ENCODE measurements at regions not wholly inside any gene's neighbourhood (a gene's known extent, or its start where the extent isn't known, plus 50 kb on each side); places are given as distances from the start of the nearest gene placed in this dataset.

DNA sequence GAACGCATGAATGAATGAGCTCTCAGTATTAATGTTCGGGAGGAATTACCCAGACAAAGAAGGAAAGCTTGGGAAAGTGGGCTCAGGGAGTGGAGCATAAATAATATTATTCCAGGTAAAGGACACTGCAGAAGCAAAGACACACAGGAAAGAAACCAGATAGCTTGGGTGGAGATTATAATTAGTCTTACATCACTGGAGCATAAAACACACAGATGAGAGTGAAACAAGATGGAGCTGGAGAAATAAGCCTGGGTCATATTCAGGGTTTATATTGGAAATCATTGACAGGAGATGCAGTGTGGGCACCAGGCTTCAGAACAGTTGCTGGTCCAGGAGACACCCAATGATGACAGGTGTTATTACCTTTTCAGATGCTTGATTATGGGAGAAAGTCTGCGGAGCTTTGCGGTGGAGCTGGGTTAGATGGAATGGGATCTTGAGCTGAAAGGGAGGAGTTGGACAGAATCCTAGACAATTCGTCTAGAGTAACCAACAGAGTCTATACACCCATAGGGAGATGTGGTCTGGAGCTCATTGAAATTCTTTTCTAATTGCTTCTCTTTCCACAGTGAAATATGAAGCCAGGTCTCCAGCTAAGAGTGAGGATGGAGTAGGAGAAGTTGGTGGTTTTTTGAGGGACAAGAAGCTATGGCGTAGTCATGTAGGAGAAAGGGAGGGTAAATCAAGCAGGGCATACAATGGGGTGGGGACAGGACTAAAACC is 227.2 kb downstream of the FAM76B start:
- H3K9ac ChIP-seq (ENCODE audit: low read depth, low read length), result no peak overlapping the region
- H3K27ac ChIP-seq (ENCODE audit: low read length), result no peak overlapping the region
- H3K4me2 ChIP-seq (ENCODE audit: insufficient read depth, low read length), result no peak overlapping the region
- H2AFZ ChIP-seq (ENCODE audit: low read depth, low read length), result no peak overlapping the region
- DNase-seq (no peak), ATAC-seq (ENCODE audit: insufficient read depth, low read depth) (no peak)
- no peaks in the 10 kb centered on the region for H3K4me1 ChIP-seq (ENCODE audit: insufficient read depth, low read length)
- H3K4me3 ChIP-seq (ENCODE audit: low read depth in 1 of 2, low read length in 2 of 2), result no peak overlapping the region
- H4K20me1 ChIP-seq (ENCODE audit: insufficient read depth, low read length), result no peaks in the 10 kb centered on the region
- TF ChIP-seq EZH2 (IDR thresholded peaks at IDR 0.05; ENCODE audit: borderline replicate concordance, low read depth, low read length, severe bottlenecking), result no peak
- TF ChIP-seq, protein P1, sequence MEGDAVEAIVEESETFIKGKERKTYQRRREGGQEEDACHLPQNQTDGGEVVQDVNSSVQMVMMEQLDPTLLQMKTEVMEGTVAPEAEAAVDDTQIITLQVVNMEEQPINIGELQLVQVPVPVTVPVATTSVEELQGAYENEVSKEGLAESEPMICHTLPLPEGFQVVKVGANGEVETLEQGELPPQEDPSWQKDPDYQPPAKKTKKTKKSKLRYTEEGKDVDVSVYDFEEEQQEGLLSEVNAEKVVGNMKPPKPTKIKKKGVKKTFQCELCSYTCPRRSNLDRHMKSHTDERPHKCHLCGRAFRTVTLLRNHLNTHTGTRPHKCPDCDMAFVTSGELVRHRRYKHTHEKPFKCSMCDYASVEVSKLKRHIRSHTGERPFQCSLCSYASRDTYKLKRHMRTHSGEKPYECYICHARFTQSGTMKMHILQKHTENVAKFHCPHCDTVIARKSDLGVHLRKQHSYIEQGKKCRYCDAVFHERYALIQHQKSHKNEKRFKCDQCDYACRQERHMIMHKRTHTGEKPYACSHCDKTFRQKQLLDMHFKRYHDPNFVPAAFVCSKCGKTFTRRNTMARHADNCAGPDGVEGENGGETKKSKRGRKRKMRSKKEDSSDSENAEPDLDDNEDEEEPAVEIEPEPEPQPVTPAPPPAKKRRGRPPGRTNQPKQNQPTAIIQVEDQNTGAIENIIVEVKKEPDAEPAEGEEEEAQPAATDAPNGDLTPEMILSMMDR (IDR thresholded peaks at IDR 0.05; ENCODE audit: borderline replicate concordance, extremely low read depth, low read length, poor library complexity, severe bottlenecking), result no peak
- no peaks in the 10 kb centered on the region for H3K9me3 ChIP-seq (ENCODE audit: insufficient read depth, low read length, severe bottlenecking)
- peaks cover 3% of the 10 kb centered on the region for H3K27me3 ChIP-seq (ENCODE audit: insufficient read depth, low read length, poor library complexity)
- no peaks in the 10 kb centered on the region for H3K79me2 ChIP-seq (ENCODE audit: insufficient read depth, low read length)
- H3K36me3 ChIP-seq (ENCODE audit: insufficient read depth, low read length), result no peaks in the 10 kb centered on the region

DNA sequence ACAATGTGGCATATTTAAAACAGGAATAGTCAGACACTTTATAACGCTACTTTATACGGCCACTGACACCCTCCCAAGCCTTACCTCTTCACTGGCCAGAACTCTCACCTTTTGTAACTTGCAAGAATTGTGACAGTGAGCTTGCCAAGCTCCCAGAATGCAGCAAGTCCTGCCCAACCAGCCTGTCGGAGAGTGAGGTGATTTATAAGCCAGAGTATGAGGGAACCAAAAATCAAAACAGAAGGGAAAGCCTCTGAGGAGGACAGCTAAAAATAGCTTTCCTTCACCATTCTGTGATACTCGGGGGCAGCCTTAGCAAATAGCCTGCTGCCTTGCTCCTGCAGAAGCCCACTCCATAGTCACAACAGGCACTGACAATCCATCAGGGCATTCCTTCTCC is 229.7 kb downstream of the FAM76B start:
- Histone ChIP-seq H3K4me2 (ENCODE audit: insufficient read depth, low read length) (no peak overlapping the region), H3K4me3 (ENCODE audit: low read depth in 1 of 2, low read length in 2 of 2) (no peak overlapping the region), H3K27ac (ENCODE audit: low read length) (no peak overlapping the region), H3K27me3 (ENCODE audit: insufficient read depth, low read length, poor library complexity) (peaks cover 3% of the 10 kb centered on the region), H2AFZ (ENCODE audit: low read depth, low read length) (no peak overlapping the region), H3K36me3 (ENCODE audit: insufficient read depth, low read length) (no peaks in the 10 kb centered on the region), H4K20me1 (ENCODE audit: insufficient read depth, low read length) (no peaks in the 10 kb centered on the region), H3K9me3 (ENCODE audit: insufficient read depth, low read length, severe bottlenecking) (no peaks in the 10 kb centered on the region), H3K9ac (ENCODE audit: low read depth, low read length) (no peak overlapping the region), H3K4me1 (ENCODE audit: insufficient read depth, low read length) (no peaks in the 10 kb centered on the region), H3K79me2 (ENCODE audit: insufficient read depth, low read length) (no peaks in the 10 kb centered on the region)
- no peak for DNase-seq
- TF ChIP-seq, protein P1 (IDR thresholded peaks at IDR 0.05; ENCODE audit: borderline replicate concordance, extremely low read depth, low read length, poor library complexity, severe bottlenecking), result no peak
- TF ChIP-seq EZH2 (IDR thresholded peaks at IDR 0.05; ENCODE audit: borderline replicate concordance, low read depth, low read length, severe bottlenecking), result no peak
- no peak for ATAC-seq (ENCODE audit: insufficient read depth, low read depth)

DNA sequence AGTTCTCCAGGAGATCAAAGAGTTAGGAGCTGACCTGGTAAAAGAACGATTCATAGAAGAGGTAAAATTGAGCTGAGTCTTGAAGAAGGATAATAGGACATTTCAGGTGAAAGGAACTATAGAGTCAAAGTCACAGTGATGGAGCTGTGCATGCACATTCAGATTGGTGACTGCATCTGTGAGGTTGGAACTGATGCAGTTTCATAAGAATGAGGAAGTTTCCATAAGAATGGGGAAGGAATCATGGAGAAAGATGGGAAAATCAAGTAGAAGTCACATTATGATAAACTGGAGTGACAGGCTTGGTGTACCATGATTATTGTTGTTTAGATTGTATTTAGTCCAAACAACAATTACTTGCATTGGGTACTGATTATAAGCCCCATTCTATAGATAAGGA is 232.2 kb downstream of the FAM76B start:
- H3K79me2 ChIP-seq (ENCODE audit: insufficient read depth, low read length), result no peaks in the 10 kb centered on the region
- no peak overlapping the region for H3K27ac ChIP-seq (ENCODE audit: low read length)
- no peaks in the 10 kb centered on the region for H4K20me1 ChIP-seq (ENCODE audit: insufficient read depth, low read length)
- no peak overlapping the region for H2AFZ ChIP-seq (ENCODE audit: low read depth, low read length)
- H3K9ac ChIP-seq (ENCODE audit: low read depth, low read length), result no peak overlapping the region
- no peaks in the 10 kb centered on the region for H3K36me3 ChIP-seq (ENCODE audit: insufficient read depth, low read length)
- TF ChIP-seq EZH2 (IDR thresholded peaks at IDR 0.05; ENCODE audit: borderline replicate concordance, low read depth, low read length, severe bottlenecking), result no peak
- TF ChIP-seq, protein P1 (IDR thresholded peaks at IDR 0.05; ENCODE audit: borderline replicate concordance, extremely low read depth, low read length, poor library complexity, severe bottlenecking), result no peak
- ATAC-seq (ENCODE audit: insufficient read depth, low read depth) (no peak), DNase-seq (no peak)
- H3K4me1 ChIP-seq (ENCODE audit: insufficient read depth, low read length), result no peaks in the 10 kb centered on the region
- no peak overlapping the region for H3K4me3 ChIP-seq (ENCODE audit: low read depth in 1 of 2, low read length in 2 of 2)
- no peak overlapping the region for H3K4me2 ChIP-seq (ENCODE audit: insufficient read depth, low read length)
- H3K9me3 ChIP-seq (ENCODE audit: insufficient read depth, low read length, severe bottlenecking), result no peaks in the 10 kb centered on the region
- no peaks in the 10 kb centered on the region for H3K27me3 ChIP-seq (ENCODE audit: insufficient read depth, low read length, poor library complexity)

All from DND-41 (cell line).